Testis (tissue), 2 donors: ENCODE measurements at regions not wholly inside any gene's neighbourhood (a gene's known extent, or its start where the extent isn't known, plus 50 kb on each side); places are given as distances from the start of the nearest gene placed in this dataset.

Experiments
- DNase-seq: peaks from one replicate; pipeline ENCODE4 v3.0.0-alpha.2; 2019
- H3K27ac ChIP-seq, 2 donors: fragments of 200-600 bp; sonication (generic); one replicate each; pipeline ENCODE4 v1.5.1; 2019
- H3K27me3 ChIP-seq: fragments of 200-600 bp; sonication (generic); one replicate; pipeline ENCODE4 v1.5.1; 2019
- H3K36me3 ChIP-seq: fragments of 200-600 bp; sonication (generic); one replicate; pipeline ENCODE4 v1.5.1; 2017; ENCODE audit warnings: low read depth; ENCODE audit errors: missing control alignments
- H3K4me1 ChIP-seq: fragments of 200-600 bp; sonication (generic); one replicate; pipeline ENCODE4 v1.5.1; 2019
- H3K4me3 ChIP-seq, 2 donors: fragments of 200-600 bp; sonication (generic); one replicate each; pipeline ENCODE4 v1.5.1; 2017 to 2019
- H3K9me3 ChIP-seq: fragments of 200-600 bp; sonication (generic); one replicate; pipeline ENCODE4 v1.5.1; 2017
- POLR2A ChIP-seq: fragments of 450-650 bp; IDR thresholded peaks from one replicate; pipeline ENCODE4 v1.6.1; 2017; ENCODE audit warnings: antibody characterized with exemption, mild to moderate bottlenecking, moderate library complexity
- WGBS, 2 donors: methylation state at CpG; one replicate each; pipeline ENCODE4 v1.1.5; 2018; 5-methylcytosine and 5-hydroxymethylcytosine counted together
- intact Hi-C: fragments of 100-400 bp; cut with DNase I; formaldehyde crosslinking; loops from one replicate; pipeline ENCODE4 v1.15.1; 2023; ENCODE audit warnings: low total_unique reads
- TF ChIP-seq, protein P1 (sequence below), 3 experiments: fragments of 450-650 bp in 2 of 3; fragments of 200-600 bp in 1 of 3; sonication (generic) in 1 of 3; IDR thresholded peaks; one replicate each; pipeline ENCODE4 v1.5.1; 2016 to 2019; ENCODE audit warnings: antibody characterized with exemption in 3 of 3, mild to moderate bottlenecking in 2 of 3, moderate library complexity in 1 of 3

DNA sequence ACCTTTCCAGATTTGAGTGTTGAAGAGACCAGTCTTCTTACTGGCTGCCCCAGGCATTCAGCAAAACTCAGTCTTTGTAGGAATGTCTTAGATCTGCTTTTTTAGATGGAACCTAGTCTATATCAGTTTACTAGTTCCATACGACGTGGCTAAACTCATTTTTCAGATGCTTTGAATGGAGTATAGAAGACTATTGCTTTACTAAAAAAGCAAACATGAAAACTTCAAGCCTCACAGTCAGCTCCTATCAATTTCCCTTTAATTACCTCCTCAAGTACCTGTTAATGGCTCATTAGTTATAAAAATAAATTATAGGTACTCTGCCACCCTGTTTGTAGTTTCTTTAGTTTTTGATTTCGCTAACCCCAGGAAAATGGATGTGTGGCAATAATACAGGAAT lies 63.0 kb upstream of the STOX2 start:
- Histone ChIP-seq H3K9me3 (no peaks in the 10 kb centered on the region), H3K27me3 (no peaks in the 10 kb centered on the region), H3K36me3 (no peaks in the 10 kb centered on the region), H3K27ac (no peak overlapping the region), H3K4me3 (no peak overlapping the region), H3K4me1 (no peaks in the 10 kb centered on the region)
- no peak for DNase-seq
- intact Hi-C loops: no loop called here
- WGBS, 2 donors: 81 to 91% methylated on average over 3 of the region's 3 CpGs
- TF ChIP-seq POLR2A: no peak
- TF ChIP-seq, protein P1, sequence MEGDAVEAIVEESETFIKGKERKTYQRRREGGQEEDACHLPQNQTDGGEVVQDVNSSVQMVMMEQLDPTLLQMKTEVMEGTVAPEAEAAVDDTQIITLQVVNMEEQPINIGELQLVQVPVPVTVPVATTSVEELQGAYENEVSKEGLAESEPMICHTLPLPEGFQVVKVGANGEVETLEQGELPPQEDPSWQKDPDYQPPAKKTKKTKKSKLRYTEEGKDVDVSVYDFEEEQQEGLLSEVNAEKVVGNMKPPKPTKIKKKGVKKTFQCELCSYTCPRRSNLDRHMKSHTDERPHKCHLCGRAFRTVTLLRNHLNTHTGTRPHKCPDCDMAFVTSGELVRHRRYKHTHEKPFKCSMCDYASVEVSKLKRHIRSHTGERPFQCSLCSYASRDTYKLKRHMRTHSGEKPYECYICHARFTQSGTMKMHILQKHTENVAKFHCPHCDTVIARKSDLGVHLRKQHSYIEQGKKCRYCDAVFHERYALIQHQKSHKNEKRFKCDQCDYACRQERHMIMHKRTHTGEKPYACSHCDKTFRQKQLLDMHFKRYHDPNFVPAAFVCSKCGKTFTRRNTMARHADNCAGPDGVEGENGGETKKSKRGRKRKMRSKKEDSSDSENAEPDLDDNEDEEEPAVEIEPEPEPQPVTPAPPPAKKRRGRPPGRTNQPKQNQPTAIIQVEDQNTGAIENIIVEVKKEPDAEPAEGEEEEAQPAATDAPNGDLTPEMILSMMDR (IDR thresholded peaks at IDR 0.05): no peak

DNA sequence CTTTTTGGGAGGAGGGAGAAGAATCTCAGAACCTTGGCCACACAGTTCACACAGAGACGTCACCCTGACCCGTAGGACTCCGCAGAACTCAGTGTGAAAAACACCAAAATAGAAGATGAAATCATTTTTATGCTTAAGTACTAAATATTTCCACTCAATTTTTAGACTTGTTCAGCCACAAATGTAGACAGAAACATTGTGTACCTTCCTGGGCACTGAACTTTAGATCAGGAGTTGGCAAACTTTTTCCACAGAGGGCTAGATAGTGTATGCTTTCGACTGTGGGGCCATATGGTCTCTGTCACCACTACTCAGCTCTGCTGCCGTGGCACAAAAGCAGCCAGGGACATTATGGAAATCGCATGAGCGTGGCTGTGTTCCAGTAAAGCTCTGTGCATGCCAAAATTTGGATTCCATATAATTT lies 61.8 kb upstream of the STOX2 start:
- no peak for DNase-seq
- intact Hi-C loops: no loop called here

DNA sequence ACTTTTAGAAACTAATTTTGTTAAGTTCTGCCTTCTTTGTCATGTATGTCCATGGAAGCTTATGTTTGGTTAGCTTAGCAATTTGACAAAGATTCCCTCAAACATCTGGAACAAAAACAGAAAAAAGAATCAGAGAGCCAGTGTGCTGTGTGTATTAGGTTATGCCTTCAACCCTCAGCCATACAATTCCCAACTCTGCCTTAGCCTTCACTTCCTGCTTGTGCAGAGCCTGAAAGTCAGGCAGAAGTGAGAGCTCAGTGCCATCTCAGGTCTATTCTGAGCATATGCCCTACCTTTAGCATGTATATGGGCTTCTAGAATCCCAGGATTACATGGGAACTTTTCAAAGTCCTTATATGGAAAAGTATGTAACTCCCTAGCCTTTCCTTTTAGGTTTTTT lies 58.2 kb upstream of the STOX2 start:
- H3K4me1 ChIP-seq: no peaks in the 10 kb centered on the region
- H3K4me3 ChIP-seq: no peak overlapping the region
- H3K27me3 ChIP-seq: no peaks in the 10 kb centered on the region
- no peak for DNase-seq
- no peaks in the 10 kb centered on the region for H3K36me3 ChIP-seq
- no peak overlapping the region for H3K27ac ChIP-seq
- TF ChIP-seq, protein P1 (IDR thresholded peaks at IDR 0.05): no peak
- TF ChIP-seq POLR2A: no peak
- H3K9me3 ChIP-seq: no peaks in the 10 kb centered on the region
- intact Hi-C loops: no loop called here

More for the DNA sequence above, 61.8 kb upstream of the STOX2 start:
- H3K27me3 ChIP-seq: no peaks in the 10 kb centered on the region
- H3K36me3 ChIP-seq: no peaks in the 10 kb centered on the region
- no peak overlapping the region for H3K27ac ChIP-seq
- no peaks in the 10 kb centered on the region for H3K9me3 ChIP-seq
- TF ChIP-seq, protein P1 (IDR thresholded peaks at IDR 0.05): no peak
- TF ChIP-seq POLR2A: no peak
- no peaks in the 10 kb centered on the region for H3K4me1 ChIP-seq
- H3K4me3 ChIP-seq: no peak overlapping the region
- WGBS, 2 donors: 56 to 66% methylated on average over 7 of the region's 7 CpGs

DNA sequence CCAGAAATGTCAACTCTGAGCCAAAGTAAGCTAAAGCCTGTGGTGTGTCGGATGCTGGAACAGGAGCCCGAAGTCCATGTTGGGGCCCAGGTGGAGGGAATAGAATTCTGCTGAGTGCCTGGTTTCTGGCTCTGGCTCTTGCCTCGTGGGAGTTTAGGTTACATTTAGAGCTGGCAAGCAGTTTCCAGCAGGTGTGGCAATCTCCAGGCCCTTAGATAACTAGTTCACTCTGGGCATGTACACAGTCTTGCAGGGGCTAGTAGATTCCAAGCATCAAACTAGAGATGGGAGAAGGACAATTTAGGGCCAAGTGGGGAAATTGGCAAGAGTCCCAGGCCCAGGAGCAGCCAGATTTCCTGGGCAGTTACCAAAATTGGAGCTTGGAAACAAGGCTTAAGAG lies 56.3 kb upstream of the STOX2 start:
- intact Hi-C loops: no loop called here

More for the DNA sequence above, 56.3 kb upstream of the STOX2 start:
- Histone ChIP-seq H3K4me1 (no peaks in the 10 kb centered on the region), H3K4me3 (no peak overlapping the region), H3K36me3 (no peaks in the 10 kb centered on the region), H3K27ac (no peak overlapping the region), H3K27me3 (no peaks in the 10 kb centered on the region), H3K9me3 (no peaks in the 10 kb centered on the region)
- no peak for TF ChIP-seq POLR2A
- TF ChIP-seq, protein P1 (IDR thresholded peaks at IDR 0.05): no peak
- 42 to 43% methylated on average over 3 of the region's 3 CpGs for WGBS, 2 donors
- no peak for DNase-seq
